ENCODE measurements at regions not wholly inside any gene's neighbourhood (a gene's known extent, or its start where the extent isn't known, plus 50 kb on each side); places are given as distances from the start of the nearest gene placed in this dataset.

DNA sequence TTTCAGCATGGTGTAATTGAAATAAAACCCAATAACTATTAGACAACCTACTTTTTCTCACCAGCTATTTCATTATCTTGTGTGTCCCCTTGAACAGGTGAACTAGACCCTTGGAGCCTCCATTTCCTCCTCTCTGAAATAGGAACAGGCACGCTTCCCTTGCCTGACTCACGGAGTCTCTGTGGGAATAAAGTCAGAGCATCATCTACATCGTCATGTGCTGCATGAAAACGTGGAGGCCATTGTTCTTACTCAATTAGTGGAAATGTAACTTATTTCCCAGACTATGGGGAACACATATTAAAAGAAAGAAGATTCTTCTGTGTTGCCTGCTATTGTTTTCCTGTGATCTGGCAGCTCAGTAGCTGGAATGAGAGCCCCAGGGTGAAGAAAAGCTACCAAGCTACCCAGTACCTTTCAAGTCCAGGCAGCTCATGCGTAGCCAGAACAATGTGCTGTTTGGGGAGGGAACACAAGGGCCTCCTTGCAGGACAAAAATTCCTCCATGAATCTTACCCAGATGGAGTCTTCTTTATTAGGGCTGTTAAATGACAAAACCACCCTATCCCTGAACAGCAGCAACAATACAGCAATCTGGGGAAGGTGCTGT, 59.8 kb downstream of the SOX11 start:
- no peak for DNase-seq

DNA sequence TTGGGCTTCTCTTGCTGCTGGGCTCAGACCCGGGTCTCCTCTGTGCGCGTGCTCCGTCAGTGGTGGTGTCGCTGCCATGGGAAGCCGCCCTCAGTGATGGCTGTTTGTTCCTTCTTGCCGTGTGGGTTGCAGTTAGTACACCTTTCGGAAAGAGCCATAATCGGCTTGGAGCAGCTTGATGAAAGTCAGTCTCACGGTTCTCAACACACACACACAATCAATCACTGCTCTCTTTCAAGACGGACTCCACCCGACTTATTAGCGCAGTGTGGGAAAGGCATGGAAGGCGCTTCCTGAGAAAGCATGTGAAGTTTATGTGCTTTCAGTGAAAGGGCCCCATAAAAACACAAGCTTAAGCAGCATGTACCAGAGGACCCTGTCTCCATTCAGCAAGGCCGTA, 64.1 kb downstream of the SOX11 start:
- no peak for DNase-seq

DNA sequence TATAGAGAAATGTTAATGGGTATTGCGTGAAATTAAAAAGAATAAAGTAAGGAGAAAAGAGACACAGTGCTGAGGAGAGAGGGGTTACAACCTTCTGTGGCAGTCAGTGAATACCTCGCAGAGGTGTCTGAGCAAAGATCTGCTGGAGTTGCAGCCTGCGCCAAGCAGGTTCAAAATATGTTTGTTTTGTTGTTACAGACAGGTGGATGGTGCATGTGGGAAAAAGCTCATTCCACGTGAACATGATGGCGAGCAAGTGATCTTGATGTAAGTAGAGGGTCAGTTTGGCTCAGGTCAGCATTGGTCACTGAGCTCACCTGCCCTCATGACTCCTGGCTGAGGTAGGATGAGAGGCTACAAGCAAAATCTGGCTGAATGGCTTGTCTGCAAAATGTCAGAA, 66.2 kb downstream of the SOX11 start:
- no peak for DNase-seq

DNA sequence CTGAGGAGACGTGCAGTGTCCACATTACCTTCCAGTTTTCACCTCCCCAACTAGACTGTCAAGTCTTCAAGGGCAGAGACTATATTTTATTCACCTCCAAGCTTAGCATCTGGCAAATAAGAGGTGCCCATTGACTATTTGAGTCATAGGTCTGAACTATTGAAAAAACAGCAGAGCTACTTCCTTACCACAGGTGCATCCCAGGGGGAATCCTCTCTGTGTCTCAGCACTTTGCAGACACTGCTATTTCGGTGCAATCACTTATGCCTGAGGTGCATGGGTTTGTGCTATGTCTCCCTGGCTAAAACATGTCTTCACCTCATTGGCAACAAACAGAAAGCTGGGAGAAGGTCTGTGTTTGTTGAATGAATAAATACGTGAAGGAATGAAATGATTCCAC, 67.8 kb downstream of the SOX11 start:
- no peak for DNase-seq

DNA sequence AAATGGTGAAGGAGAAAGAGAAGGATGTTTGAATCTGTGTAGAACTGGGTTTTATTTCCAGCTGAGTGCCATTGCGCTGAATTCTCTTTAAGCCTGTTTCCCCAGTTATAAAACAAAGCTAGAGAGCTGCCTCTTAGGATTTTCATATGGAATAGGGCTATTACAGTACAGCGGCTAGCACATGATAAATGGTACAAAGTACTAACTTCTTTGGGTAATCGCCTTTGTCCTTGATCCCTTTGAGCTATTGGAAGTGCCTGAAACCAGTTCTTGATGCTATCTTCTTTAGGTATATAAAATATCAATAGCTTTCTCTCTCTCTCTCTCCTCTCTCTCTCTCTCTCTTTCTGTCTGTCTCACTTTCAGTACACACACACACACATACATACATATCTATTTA, 71.3 kb downstream of the SOX11 start:
- DNase-seq: no peak

DNA sequence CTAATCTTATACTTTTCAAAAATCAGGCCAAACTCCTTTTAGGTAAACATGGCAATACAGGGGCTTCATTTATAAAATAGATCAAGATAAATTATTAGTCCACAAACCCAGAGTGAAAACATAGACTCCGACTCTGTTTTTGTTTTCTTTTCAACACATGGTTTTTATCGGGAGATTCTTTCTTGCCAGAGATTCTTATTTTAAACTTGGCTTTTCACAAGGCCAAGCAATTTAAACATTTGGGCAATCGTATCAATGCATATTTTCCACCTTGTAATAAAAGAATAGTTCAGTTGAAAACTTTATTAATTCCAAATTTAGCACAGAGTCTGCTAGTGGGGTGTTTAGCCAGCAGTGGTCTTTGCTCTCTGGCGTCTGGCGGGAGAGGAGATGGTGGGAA, 71.9 kb downstream of the SOX11 start:
- DNase-seq: no peak

DNA sequence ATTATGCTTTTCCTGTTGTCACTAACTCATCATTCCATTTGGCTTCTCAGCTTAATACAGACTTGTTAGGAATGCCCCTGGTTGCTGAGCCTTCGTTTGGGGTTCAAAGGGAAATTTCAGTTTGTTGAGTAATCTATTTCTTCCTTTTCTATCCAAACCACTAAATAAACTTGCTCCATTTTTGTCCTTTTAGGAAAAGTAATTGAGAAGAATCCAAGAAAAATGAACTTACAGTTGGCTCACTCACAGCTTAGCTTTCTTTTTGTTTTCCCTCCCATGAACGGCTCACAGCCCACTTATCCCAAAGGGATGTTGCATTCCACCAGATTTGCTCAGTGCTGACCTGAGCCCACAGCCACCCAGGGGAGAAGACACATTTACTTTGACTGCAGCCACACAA, 73.9 kb downstream of the SOX11 start:
- no peak for DNase-seq

DNA sequence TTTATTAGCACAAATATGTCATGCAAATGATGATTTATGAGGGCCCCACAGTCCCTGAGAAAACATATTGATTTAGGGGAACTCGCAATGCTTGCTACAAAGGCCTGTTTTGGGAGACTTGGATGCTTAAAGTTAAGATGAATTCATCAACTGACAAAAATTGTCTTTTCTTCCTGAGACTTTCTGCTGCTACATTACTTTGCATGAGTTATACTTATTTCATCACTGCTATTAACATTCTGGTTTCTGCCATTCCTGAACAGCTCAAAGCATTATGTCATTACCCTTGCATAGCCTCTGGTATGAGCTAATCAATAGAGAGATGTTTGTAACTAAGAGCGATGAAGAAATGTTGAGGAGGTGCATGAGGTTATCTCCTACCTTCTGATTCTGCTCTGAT, 74.4 kb downstream of the SOX11 start:
- DNase-seq: no peak

DNA sequence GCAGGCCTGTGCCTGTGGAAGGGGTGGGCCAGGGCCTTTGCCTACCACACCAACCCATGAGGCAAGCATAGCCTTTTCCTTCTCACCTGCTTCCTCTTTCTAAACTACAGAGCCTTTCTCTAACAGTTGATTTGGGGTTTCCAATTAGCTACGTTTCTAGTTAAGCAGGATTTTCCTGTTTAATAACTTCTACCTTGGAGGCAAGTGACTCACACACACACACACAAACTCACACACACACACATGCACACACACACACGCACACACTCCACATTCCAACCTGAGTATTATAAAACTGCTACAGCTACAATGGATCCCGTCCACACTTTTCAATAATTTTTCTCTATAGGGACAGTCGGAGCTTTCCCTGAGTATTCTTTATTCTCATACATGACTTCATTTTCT, 84.9 kb downstream of the SOX11 start:
- DNase-seq: no peak

DNA sequence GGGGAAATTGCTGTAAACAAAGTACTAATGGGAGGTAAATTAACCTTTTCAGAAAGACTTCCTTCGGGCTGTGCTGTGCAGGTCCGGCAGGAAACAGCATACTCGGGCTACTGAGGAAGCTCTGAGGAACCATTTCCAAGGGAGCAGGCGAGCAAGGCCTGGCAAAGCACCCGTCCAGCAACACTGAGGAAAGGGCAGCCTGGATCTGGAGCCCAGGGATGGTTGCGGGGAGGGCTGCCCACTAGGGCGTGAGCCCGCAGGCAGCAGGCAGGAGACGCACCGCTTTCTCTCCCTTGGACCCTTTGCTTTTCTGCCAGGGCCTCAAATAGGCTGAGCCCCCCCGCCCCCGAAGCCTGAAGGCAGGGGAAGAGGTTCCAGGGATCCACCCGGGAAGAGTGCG, 89.5 kb downstream of the SOX11 start:
- no peak for DNase-seq

DNA sequence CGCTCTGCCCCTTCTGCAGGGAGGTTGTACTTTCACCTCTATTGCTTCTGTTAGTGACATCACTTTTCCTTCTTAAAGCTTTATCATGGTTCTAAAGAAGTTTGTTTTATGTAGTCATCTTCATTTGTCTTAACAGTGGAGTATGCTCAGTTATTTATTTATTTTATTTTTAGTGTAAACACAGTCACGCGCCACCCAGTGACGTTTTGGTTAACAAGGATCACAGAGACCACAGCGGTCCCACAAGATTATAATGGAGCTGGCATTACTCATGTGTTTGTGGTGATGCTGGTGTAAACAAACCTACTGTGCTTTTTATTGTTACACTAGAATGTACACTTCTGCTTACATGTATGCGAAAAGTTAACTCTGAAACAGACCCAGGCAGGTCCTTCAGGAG, 89.9 kb downstream of the SOX11 start:
- DNase-seq: no peak

DNA sequence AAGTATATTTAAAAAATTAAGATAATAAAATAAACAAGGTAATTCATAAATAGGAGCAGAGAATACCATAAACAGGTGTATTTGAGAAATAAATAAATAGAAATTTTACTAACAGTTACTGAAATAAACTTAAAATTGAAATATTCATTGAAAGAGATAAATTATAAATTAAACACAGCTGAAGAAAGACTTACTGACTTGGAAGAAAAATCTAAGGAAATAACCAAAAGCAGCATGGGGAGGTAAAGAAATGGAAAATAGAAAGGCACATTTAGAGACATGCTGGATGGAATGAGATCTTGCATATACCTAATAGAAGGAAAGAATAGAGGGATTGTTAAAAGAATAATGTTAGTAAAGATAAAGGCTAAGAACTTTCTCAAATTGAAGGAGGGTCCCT, 96.3 kb downstream of the SOX11 start:
- no peak for DNase-seq

DNA sequence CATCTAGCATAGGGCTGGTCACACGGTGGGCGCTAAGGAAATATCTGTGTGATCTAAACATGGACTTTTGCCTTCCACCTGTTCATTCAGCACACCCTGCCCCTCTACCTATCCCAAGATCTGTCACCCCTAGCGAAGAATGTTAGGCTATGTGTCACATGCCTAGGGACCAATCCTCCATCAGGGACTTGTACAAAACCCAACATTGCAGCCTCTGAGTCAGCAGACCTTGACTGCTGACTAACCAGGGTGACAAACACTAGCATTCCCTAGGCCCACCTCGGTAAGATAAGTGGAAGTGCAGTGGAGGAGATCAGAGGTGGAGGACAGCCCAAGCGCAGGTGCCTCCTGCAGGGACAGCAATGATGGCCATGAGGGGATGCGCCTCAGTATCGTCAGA, 99.2 kb downstream of the SOX11 start:
- DNase-seq: no peak

DNA sequence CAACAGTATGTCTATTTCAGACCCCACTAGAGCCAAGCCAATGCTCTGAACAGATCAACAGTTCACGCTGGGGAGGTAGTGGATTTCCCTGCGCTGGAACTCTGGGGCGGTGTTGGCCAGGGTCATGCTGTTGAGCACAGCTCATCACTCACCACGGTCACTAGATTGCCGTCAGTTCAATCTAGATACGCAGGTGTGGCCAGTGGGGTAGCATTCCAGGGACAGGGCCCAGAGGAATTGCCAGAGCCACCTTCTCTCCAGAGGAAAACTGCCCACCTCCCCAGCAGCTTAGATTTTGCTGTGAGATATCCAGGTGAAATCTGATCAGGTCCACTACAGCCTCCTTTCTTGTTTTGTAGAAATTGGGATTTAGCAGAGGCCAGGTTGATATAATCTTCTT, 101.8 kb downstream of the SOX11 start:
- no peak for DNase-seq

DNA sequence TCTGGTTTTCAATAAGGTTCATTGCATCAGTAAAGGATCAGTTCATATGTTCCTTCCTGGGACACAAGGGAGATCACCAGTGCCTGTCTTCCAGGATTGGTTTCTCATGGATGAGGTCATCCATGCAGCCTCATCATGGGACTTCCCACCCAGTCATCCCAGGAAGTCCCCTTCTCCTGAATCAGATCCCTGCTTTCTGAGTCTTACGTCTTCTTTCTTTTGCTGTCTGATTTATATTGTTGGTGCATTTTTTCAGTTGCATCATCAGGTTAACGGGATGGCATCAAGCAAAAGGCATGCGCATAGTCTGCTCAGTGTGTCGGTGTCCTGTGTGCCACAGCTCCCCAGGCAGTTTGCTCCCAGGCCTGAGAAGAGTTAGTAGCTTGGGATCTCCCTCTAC, 105.9 kb downstream of the SOX11 start:
- DNase-seq: no peak

DNA sequence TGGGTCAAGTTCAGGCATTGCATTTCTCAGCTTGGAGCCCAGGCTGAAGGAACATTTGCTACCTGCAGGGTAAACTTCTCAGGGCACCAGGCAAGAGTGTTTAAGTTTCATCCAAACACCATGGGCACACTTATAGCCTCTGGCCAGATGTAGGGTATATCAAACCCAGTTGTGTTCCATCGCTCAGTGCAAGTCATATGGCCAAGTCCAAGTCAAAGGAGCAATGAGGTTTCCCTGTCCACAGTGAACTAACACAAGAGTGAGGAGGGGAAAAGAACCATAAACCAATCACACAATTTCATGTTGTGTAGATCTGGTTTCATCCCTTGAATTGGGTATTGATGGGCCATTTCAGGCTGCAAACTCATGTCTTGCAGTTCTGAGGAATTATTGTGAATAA, 107.2 kb downstream of the SOX11 start:
- DNase-seq: no peak

DNA sequence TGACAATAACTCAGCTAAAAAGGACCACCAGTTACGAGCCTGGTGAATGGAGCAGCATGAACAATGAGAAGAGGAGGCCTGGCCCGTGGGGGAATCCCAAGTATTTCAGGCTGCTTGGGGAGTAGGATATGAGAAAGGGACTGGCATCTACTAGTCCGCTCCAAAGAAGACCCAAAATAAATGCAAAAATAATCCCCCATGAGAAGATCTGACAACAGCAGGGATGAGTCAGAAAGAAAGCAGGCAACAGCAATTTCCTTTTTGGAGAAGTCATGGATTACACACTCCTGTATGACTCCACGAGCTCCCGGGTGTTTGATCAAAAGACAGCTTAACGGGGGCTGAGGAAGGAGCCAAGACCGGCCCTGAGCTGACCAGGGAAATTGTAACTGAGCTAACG, 111.4 kb downstream of the SOX11 start:
- DNase-seq: no peak

DNA sequence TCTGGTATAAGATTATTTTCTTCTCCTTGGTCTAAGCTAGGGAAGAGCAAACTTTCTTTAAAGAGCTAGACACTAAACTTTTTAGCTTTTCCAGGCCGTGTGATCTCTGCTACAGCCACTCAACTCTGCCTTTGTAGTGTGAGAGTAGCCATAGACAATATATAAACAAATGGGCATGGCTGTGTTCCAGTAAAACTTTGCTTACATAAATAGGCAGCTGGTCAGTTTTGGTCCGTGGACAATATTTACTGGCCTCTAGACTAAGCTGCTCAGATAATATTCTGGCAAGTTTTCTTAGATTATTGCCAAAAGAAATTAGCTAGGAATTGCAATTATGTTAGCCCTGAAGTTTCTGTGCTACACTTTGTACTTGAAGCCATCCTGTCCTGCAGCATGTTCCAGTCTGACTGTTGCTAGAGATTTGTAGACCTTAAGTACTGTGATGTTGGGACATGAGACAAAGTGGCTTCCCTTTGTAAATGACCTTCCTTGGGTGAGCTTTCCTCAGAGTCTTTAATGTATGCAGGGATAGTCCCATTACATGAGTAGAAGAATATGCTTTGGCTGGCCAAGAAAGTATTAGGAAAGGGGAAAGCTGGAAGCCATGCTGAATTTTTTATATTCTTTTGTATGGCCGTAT, 126.9 kb downstream of the SOX11 start:
- no peak for DNase-seq

DNA sequence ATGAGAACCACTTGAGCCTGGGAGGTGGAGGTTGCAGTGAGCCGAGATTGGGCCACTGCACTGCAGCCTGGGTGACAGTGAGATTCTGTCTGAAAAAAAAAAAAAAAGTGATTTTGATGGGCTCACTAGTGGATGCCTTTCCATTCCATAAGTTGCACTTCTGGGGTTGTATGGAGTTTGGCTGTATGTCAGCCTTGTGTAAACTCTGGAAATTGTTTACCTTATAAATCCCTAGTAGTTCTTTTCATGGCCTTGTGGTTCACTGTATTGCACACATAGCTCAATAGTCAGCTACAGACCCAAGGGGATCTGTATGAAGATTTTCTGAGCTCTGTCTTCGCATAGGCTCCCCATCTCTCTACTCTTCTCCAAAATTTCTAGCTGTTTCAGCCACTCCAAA, 131.9 kb downstream of the SOX11 start:
- DNase-seq: no peak

DNA sequence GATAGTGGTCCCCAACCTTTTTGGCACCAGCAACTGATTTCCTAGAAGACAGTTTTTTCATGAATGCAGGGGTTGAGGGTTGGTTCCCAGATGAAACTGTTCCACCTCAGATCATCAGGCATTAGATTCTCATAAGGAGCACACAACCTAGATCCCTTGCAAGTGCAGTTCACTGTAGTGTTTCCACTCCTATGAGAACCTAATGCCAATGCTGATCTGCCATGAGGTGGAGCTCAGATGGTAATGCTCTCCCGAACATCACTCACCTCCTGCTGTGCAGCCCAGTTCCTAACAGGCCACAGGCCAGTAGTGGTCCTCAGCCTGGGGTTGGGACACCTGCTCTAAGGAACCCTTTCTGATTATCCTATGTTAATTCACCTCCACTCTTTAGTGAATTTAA, 133.5 kb downstream of the SOX11 start:
- DNase-seq: no peak

DNA sequence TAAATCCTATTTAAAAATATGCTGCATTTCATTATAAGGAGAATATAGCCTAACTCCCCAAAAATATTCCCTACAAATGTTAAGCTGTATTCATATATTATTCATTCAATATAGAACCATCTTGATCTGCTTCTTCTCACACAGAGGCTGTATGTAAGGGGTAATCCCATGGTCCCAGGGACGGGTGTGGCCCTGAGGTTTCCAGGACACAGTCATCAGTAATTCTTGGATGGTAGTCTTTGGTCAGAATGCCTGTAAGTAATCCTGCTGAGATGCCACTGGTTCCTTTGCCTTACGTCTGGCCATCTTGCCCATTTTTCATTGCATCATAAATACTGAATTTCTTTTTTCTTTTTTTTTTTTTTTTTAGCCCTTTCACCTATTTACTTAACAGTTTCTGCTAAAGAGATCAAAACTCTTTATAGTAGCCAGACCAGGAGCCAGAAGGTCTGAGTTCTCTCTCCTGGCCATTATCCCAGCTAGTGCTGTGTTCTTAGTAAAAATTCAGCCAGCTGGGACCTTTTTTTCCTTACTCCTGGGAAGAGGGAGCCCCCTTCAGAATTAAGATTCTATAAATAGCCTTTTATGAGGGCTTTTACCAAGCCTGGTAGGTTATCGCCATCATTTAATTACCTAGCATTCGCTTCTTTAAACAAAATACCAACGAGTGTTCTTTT, 134.9 kb downstream of the SOX11 start:
- DNase-seq: no peak

DNA sequence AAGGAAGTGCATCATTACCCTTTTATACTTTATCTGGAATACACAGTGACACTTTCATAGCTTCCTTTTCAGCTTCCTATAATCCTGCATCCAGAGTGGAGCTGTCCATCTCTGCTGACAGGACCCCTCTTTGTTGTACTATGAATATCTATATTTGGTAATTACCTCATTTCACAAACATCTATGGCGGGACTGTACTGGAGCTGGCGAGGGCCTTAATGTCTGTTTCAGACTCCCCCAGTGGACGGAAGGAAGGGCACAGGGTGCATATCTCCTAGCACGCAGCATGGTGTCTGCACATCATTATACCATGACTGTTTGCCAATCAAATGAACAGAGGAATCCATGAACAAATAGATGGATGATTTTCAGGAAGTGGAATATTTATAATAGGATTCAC, 142.3 kb downstream of the SOX11 start:
- DNase-seq: no peak

DNA sequence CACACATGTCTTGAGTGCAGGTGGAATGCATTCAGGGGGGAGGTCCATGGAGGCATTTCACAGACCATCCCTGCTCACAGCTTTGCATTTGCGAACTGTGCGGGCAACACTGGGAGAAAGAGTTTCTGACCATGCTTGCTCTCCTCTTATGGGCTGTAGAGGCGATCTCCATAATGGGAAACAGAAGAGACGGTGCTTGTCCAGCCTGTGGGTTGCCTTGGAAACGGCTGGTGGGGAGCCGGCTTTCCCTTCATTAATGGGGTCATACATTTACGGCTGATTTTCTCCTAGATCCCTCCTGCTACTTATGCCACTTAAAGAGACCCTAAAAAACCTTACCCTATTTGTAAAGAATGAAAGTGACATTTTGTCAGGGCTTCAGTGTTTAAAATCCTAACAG, 147.4 kb downstream of the SOX11 start:
- peak; percentile 58 for DNase-seq

DNA sequence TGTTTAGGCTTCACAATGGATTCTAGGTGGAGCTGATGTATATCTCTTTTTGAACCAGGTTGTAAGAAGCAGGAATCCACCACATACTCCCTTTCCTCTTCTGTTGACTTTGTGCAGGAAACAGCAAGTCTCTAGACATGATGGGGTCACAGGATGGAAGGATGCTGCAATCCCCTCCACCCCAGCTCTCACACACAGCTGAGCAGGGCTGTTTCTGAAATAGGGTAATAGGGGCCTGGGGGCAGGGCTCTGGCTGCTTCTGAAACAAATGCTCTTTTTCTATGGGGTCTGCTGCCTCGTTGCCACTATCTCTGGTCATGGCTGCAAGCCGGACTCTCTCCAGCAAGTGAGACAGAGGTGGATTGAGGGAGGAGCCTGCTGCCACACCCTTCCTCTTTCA, 148.9 kb downstream of the SOX11 start:
- DNase-seq: no peak

DNA sequence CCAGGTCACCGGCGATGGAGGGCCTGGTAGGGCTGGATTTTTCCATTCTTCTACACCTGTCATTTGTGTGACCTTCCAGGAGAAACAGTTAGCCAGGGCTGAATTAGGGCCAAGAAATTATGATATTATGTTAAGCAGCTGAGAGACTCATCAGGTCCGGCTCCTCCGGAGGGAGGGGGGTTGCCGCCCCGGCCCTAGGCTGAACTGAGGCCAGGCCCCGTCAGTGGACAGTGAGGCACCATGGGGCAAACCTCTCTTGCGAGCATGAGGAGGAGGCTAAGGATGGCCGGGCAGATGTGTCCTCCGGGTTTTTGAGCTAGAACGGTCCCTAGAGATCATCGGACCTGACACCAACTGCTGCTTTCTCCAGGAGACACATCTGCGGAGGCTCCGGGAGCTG, 150.1 kb downstream of the SOX11 start:
- no peak for DNase-seq
